K562 (cell line): ENCODE measurements at regions not wholly inside any gene's neighbourhood (a gene's known extent, or its start where the extent isn't known, plus 50 kb on each side); places are given as distances from the start of the nearest gene placed in this dataset.

Experiments
- ATAC-seq: fragments of 200-7000 bp; cut with Tn5 transposase; 3 replicates; pipeline ENCODE4 v1.9.1; 2020; ENCODE audit warnings: moderate library complexity
- BruUV-seq: library from RNA; stranded (reverse); fragments of 400-500 nt; replicated peaks from 2 replicates; lab custom pipeline; 2021; lab: Mats Ljungman, UMichigan
- CTCF ChIA-PET: fragments of 300-600 bp; formaldehyde crosslinking; extraction: SDS; loops from one replicate; lab custom pipeline; 2021; ENCODE audit warnings: low intra/inter-chr PET ratio; lab: Yijun Ruan, JAX
- POLR2A ChIA-PET: fragments of 300-600, 350-650 bp; sonication (Branson Sonifier 250); formaldehyde crosslinking; extraction: SDS; loops from one replicate; lab custom pipeline; 2021; ENCODE audit warnings: antibody characterized with exemption, inconsistent platforms; lab: Yijun Ruan, JAX
- DNase-seq, 4 experiments: peaks; one replicate each; pipeline versions ENCODE4 v3.0.0 to v3.0.0-alpha.2; 2011 to 2018; ENCODE audit warnings: low spot score in 3 of 4, mixed read lengths in 3 of 4; ENCODE audit errors: extremely low read depth in 1 of 4
- FAIRE-seq: peaks from 2 replicates; lab custom pipeline; 2011; peaks lifted over from hg19 to GRCh38; lab: Jason Lieb, UNC
- H2AFZ ChIP-seq: 2 replicates; pipeline ENCODE4 v1.6.0; 2011; ENCODE audit warnings: low read depth, low read length, control low read depth, inconsistent platforms
- H3K27ac ChIP-seq: fragments of 200-600 bp; 3 replicates; pipeline ENCODE4 v1.8.0; 2011; ENCODE audit warnings: low read depth, mild to moderate bottlenecking, control low read depth, inconsistent platforms, low read length, moderate library complexity, mixed read lengths; ENCODE audit errors: extremely low read depth
- H3K27me3 ChIP-seq, 2 experiments: fragments of 300-600 bp in 1 of 2; 2 replicates in 1 of 2; 3 replicates in 1 of 2; pipeline versions ENCODE4 v1.6.0 to v1.8.0; 2011; ENCODE audit warnings: inconsistent platforms in 2 of 2, low read length in 2 of 2, mild to moderate bottlenecking in 1 of 2, mixed read lengths in 1 of 2, moderate library complexity in 1 of 2; ENCODE audit not compliant: control insufficient read depth in 2 of 2, insufficient read depth in 2 of 2
- H3K36me3 ChIP-seq: fragments of 300-600 bp; 3 replicates; pipeline ENCODE4 v1.8.0; 2011; ENCODE audit warnings: mild to moderate bottlenecking, low read length, inconsistent platforms; ENCODE audit not compliant: control insufficient read depth, insufficient read depth
- H3K4me1 ChIP-seq, 2 experiments: fragments of 200-600 bp in 1 of 2; replicated peaks in 1 of 2; 2 replicates in 1 of 2; 3 replicates in 1 of 2; pipeline versions ENCODE4 v1.5.1 to v1.8.0; 2011; ENCODE audit warnings: inconsistent platforms in 2 of 2, low read length in 2 of 2, mild to moderate bottlenecking in 1 of 2, mixed read lengths in 1 of 2, moderate library complexity in 1 of 2; ENCODE audit not compliant: control insufficient read depth in 2 of 2, insufficient read depth in 2 of 2
- H3K4me2 ChIP-seq: 2 replicates; pipeline ENCODE4 v1.6.1; 2011; ENCODE audit warnings: low read length, control low read depth, inconsistent platforms, mixed read lengths; ENCODE audit not compliant: insufficient read depth
- H3K4me3 ChIP-seq: fragments of 200-600 bp; sonication (generic), shearing (Covaris generic); 2 replicates; pipeline ENCODE4 v1.5.1; 2016; ENCODE audit warnings: control low read depth, inconsistent platforms
- H3K79me2 ChIP-seq: fragments of 200-600 bp; 3 replicates; pipeline ENCODE4 v1.8.0; 2011; ENCODE audit warnings: low read length, inconsistent platforms; ENCODE audit not compliant: control insufficient read depth, insufficient read depth
- H3K9ac ChIP-seq, 2 experiments: 2 replicates each; pipeline versions ENCODE4 v1.6.0 to v1.6.1; 2011; ENCODE audit warnings: low read depth in 2 of 2, low read length in 2 of 2, control low read depth in 1 of 2, inconsistent platforms in 1 of 2, mild to moderate bottlenecking in 1 of 2, mixed read lengths in 1 of 2; ENCODE audit not compliant: insufficient read depth in 1 of 2
- H3K9me1 ChIP-seq: one replicate; pipeline ENCODE4 v1.6.0; 2011; ENCODE audit warnings: inconsistent platforms, mild to moderate bottlenecking, low read length, moderate library complexity; ENCODE audit not compliant: control insufficient read depth, insufficient read depth
- H3K9me3 ChIP-seq: replicated peaks from 2 replicates; pipeline ENCODE4 v1.5.1; 2011; ENCODE audit warnings: low read depth, low read length, inconsistent platforms; ENCODE audit not compliant: control insufficient read depth, insufficient read depth
- H4K20me1 ChIP-seq: replicated peaks from 2 replicates; pipeline ENCODE4 v1.6.1; 2011; ENCODE audit warnings: low read length, inconsistent platforms, mixed read lengths; ENCODE audit not compliant: control insufficient read depth, insufficient read depth
- CHD1 ChIP-seq: fragments of 200-600 bp; sonication (generic); IDR thresholded peaks from one replicate; pipeline ENCODE4 v1.6.1; 2012; ENCODE audit warnings: mild to moderate bottlenecking, moderate library complexity, low read length, inconsistent platforms
- KAT2B ChIP-seq: IDR thresholded peaks from one replicate; pipeline ENCODE4 v1.6.1; 2012; ENCODE audit warnings: low read depth, mild to moderate bottlenecking, control low read depth, inconsistent platforms, low read length, moderate library complexity
- MCM3 ChIP-seq: fragments of 450-650 bp; IDR thresholded peaks from 2 replicates; pipeline ENCODE4 v1.6.1; 2016
- POLR2H ChIP-seq: IDR thresholded peaks from 2 replicates; pipeline ENCODE4 v1.6.1; 2016; ENCODE audit warnings: missing genetic modification characterization, low read depth, mild to moderate bottlenecking, control low read depth, missing compliant biosample characterization, moderate library complexity
- PRPF4 ChIP-seq: fragments of 200-400 bp; formaldehyde crosslinking; IDR thresholded peaks from one replicate; pipeline ENCODE4 v1.6.1; 2017; ENCODE audit warnings: low read length, low read depth, mild to moderate bottlenecking; ENCODE audit not compliant: insufficient read depth, poor library complexity, severe bottlenecking
- ZNF124 ChIP-seq: sonication (generic); formaldehyde crosslinking; IDR thresholded peaks from 2 replicates; pipeline ENCODE4 v1.8.1; 2022; ENCODE audit warnings: missing genetic modification reagents
- ZNF134 ChIP-seq: fragments of 250-450 bp; sonication (Bioruptor Pico); conservative IDR thresholded peaks from 2 replicates; pipeline ENCODE4 v1.4.0; 2020
- WGBS: fragments of 100-300 bp; shearing (Covaris generic); methylation state at CpG from one replicate; pipeline ENCODE4 v1.1.6; 2016; ENCODE audit warnings: low coverage, mixed read lengths; ENCODE audit not compliant: insufficient coverage; ENCODE audit errors: missing lambda C conversion rate; 5-methylcytosine and 5-hydroxymethylcytosine counted together
- in situ Hi-C: fragments of 300-500 bp; cut with MboI; formaldehyde crosslinking; loops from 4 replicates; pipeline ENCODE4 v1.15.0; 2018; ENCODE audit warnings: inconsistent platforms, mixed read lengths
- intact Hi-C: fragments of 100-400 bp; cut with micrococcal nuclease; formaldehyde crosslinking; loops from 2 replicates; pipeline ENCODE4 v1.14.2; 2022
- TF ChIP-seq, protein P1 (sequence below): sonication (generic); formaldehyde crosslinking; IDR thresholded peaks from 2 replicates; pipeline ENCODE4 v1.8.1; 2023; ENCODE audit warnings: mild to moderate bottlenecking, missing genetic modification reagents

DNA sequence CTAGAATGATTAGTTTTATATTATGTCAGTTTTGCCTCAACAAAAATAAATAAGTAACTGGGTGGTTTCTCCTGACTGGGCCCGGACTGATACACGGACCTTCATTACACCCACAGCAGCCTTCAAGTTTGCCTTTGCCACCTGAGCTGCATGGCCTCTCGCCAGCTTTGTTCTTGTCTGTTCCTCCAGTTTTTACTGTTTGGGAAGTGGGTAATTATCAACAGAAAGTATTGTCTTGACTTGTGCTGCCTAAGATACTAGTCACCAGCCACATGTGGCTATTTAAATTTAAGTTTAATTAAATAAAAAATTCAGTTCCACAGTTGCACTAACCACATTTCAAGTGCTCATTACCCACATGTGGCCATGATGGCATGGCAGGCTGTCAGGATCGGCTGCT, 74.7 kb upstream of the INTU start:
- no peak for DNase-seq
- H2AFZ ChIP-seq: no peak overlapping the region
- no peak overlapping the region for H3K9ac ChIP-seq
- no peak overlapping the region for H3K4me3 ChIP-seq
- POLR2A ChIA-PET: no interaction called here
- FAIRE-seq: no peak
- H3K27ac ChIP-seq: no peak overlapping the region
- intact Hi-C loops: no loop called here
- BruUV-seq: no TSS peak
- WGBS: 1% methylated on average over 4 of the region's 4 CpGs
- H3K9me1 ChIP-seq: no peaks in the 10 kb centered on the region
- no peaks in the 10 kb centered on the region for H4K20me1 ChIP-seq
- H3K4me2 ChIP-seq: no peak overlapping the region
- TF ChIP-seq ZNF134 (CRISPR knock-in tag): no peak
- no peak for TF ChIP-seq KAT2B
- TF ChIP-seq POLR2H (tag): no peak
- no peak for TF ChIP-seq MCM3
- no peak for TF ChIP-seq CHD1
- TF ChIP-seq ZNF124 (CRISPR knock-in tag): no peak
- no peak for TF ChIP-seq PRPF4
- TF ChIP-seq, protein P1, sequence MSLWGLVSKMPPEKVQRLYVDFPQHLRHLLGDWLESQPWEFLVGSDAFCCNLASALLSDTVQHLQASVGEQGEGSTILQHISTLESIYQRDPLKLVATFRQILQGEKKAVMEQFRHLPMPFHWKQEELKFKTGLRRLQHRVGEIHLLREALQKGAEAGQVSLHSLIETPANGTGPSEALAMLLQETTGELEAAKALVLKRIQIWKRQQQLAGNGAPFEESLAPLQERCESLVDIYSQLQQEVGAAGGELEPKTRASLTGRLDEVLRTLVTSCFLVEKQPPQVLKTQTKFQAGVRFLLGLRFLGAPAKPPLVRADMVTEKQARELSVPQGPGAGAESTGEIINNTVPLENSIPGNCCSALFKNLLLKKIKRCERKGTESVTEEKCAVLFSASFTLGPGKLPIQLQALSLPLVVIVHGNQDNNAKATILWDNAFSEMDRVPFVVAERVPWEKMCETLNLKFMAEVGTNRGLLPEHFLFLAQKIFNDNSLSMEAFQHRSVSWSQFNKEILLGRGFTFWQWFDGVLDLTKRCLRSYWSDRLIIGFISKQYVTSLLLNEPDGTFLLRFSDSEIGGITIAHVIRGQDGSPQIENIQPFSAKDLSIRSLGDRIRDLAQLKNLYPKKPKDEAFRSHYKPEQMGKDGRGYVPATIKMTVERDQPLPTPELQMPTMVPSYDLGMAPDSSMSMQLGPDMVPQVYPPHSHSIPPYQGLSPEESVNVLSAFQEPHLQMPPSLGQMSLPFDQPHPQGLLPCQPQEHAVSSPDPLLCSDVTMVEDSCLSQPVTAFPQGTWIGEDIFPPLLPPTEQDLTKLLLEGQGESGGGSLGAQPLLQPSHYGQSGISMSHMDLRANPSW (CRISPR knock-in tag): no peak
- TF ChIP-seq, all 486 proteins: peak for 0
- CTCF ChIA-PET: no interaction called here
- no peaks in the 10 kb centered on the region for H3K4me1 ChIP-seq
- ATAC-seq: no peak
- H3K36me3 ChIP-seq: no peaks in the 10 kb centered on the region
- in situ Hi-C loops: no loop called here
- no peaks in the 10 kb centered on the region for H3K9me3 ChIP-seq
- no peaks in the 10 kb centered on the region; a peak in 1 of 5 replicates for H3K27me3 ChIP-seq
- no peaks in the 10 kb centered on the region for H3K79me2 ChIP-seq
